Neural crest cell (in vitro differentiated cells): ENCODE measurements at regions not wholly inside any gene's neighbourhood (a gene's known extent, or its start where the extent isn't known, plus 50 kb on each side); places are given as distances from the start of the nearest gene placed in this dataset.

Experiments
- DNase-seq: peaks from one replicate; pipeline ENCODE4 v3.0.0; 2021; ENCODE audit warnings: low read depth, mixed read lengths, low spot score
- H3K27ac Mint-ChIP-seq: one replicate; pipeline ENCODE4 v1.8.0; 2021; ENCODE audit warnings: mild to moderate bottlenecking, mixed read lengths; ENCODE audit not compliant: unreplicated experiment
- H3K27me3 Mint-ChIP-seq: 2 replicates; pipeline ENCODE4 v1.8.0; 2021; ENCODE audit warnings: low read depth, mild to moderate bottlenecking, mixed read lengths
- H3K36me3 Mint-ChIP-seq: 2 replicates; pipeline ENCODE4 v1.8.0; 2021; ENCODE audit warnings: low read depth, mild to moderate bottlenecking, mixed read lengths
- H3K4me1 Mint-ChIP-seq: 2 replicates; pipeline ENCODE4 v1.8.0; 2021; ENCODE audit warnings: mixed read lengths
- H3K4me3 Mint-ChIP-seq: one replicate; pipeline ENCODE4 v1.8.0; 2021; ENCODE audit warnings: mild to moderate bottlenecking, mixed read lengths
- H3K9me3 Mint-ChIP-seq: 2 replicates; pipeline ENCODE4 v1.8.0; 2021; ENCODE audit warnings: mixed read lengths
- CTCF ChIP-seq: fragments of 200-600 bp; sonication (generic); conservative IDR thresholded peaks from 2 replicates; pipeline ENCODE4 v1.5.0; 2021; ENCODE audit warnings: antibody characterized with exemption, mild to moderate bottlenecking

DNA sequence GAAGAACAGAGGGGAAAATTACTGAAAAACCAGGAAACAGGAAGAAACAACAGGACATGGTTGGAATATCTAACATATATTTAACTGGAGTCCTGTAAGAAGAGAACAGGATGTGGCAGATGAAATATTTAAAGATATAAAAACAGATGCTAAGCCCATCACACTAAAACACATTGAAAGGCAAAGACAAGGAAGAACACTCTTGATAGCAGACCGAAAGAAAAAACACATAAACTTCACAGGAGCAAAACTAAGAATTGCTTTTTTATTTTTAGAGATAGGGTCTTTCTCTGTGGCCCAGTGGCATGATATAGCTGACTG is 324.4 kb upstream of the ARRDC3 start:
- Mint-ChIP-seq H3K27ac (no peak overlapping the region), H3K9me3 (no peaks in the 10 kb centered on the region), H3K4me1 (no peaks in the 10 kb centered on the region), H3K27me3 (no peaks in the 10 kb centered on the region), H3K36me3 (no peaks in the 10 kb centered on the region), H3K4me3 (no peak overlapping the region)
- TF ChIP-seq CTCF = no peak
- no peak for DNase-seq

- Mint-ChIP-seq H3K4me1 (no peaks in the 10 kb centered on the region), H3K36me3 (no peaks in the 10 kb centered on the region), H3K27me3 (no peaks in the 10 kb centered on the region), H3K9me3 (no peaks in the 10 kb centered on the region), H3K27ac (no peak overlapping the region), H3K4me3 (no peak overlapping the region)
- TF ChIP-seq CTCF = no peak
- DNase-seq = no peak
Measured at GRCh38 chr5:91706785-91707520, 323.8 kb upstream of the ARRDC3 start.

GRCh38 chr5:91703128-91703527 is 320.0 kb upstream of the ARRDC3 start:
- Mint-ChIP-seq H3K9me3 (peaks cover 8% of the 10 kb centered on the region), H3K4me1 (peaks cover 5% of the 10 kb centered on the region), H3K27me3 (no peaks in the 10 kb centered on the region), H3K36me3 (no peaks in the 10 kb centered on the region), H3K27ac (no peak overlapping the region), H3K4me3 (no peak overlapping the region)
- TF ChIP-seq CTCF = no peak
- DNase-seq = no peak

- H3K4me3 Mint-ChIP-seq = no peak overlapping the region
- H3K36me3 Mint-ChIP-seq = peaks cover 3% of the 10 kb centered on the region
- TF ChIP-seq CTCF = no peak
- H3K9me3 Mint-ChIP-seq = peaks cover 24% of the 10 kb centered on the region
- DNase-seq = no peak
- no peak overlapping the region for H3K27ac Mint-ChIP-seq
- H3K27me3 Mint-ChIP-seq = no peaks in the 10 kb centered on the region
- H3K4me1 Mint-ChIP-seq = peaks cover 5% of the 10 kb centered on the region
Measured at GRCh38 chr5:91699429-91699828, 316.3 kb upstream of the ARRDC3 start.

- Mint-ChIP-seq H3K27ac (no peak overlapping the region), H3K9me3 (peaks cover 16% of the 10 kb centered on the region), H3K4me1 (no peaks in the 10 kb centered on the region), H3K36me3 (peaks cover 5% of the 10 kb centered on the region), H3K27me3 (no peaks in the 10 kb centered on the region), H3K4me3 (no peak overlapping the region)
- TF ChIP-seq CTCF = no peak
- DNase-seq = no peak
Measured at GRCh38 chr5:91691592-91691991, 308.5 kb upstream of the ARRDC3 start.
